Neural cell (in vitro differentiated cells): ENCODE measurements at regions not wholly inside any gene's neighbourhood (a gene's known extent, or its start where the extent isn't known, plus 50 kb on each side); places are given as distances from the start of the nearest gene placed in this dataset.

Experiments used
- H2AFZ ChIP-seq: fragments of 200-600, 300-800 bp; sonication (generic), shearing (Covaris generic); 2 replicates; pipeline ENCODE4 v1.6.0; 2014; ENCODE audit warnings: low read depth, mild to moderate bottlenecking, antibody characterized with exemption, low read length, moderate library complexity
- H3F3A ChIP-seq: fragments of 200-600 bp; shearing (Covaris generic); 2 replicates; pipeline ENCODE4 v1.6.1; 2016; ENCODE audit warnings: mild to moderate bottlenecking, moderate library complexity, mixed read lengths, antibody characterized with exemption, low read length; ENCODE audit not compliant: insufficient read depth, poor library complexity, severe bottlenecking
- H3K27ac ChIP-seq: fragments of 200-600, 300-800 bp; sonication (generic), shearing (Covaris generic); 2 replicates; pipeline ENCODE4 v1.5.1; 2014; ENCODE audit warnings: mild to moderate bottlenecking, low read length, moderate library complexity
- H3K27me3 ChIP-seq: fragments of 300-800, 200-600 bp; sonication (generic), shearing (Covaris generic); 2 replicates; pipeline ENCODE4 v1.6.0; 2014; ENCODE audit warnings: mild to moderate bottlenecking, low read depth, low read length, moderate library complexity; ENCODE audit not compliant: insufficient read depth
- H3K36me3 ChIP-seq: fragments of 300-800, 200-600 bp; sonication (generic), shearing (Covaris generic); 2 replicates; pipeline ENCODE4 v1.5.1; 2014; ENCODE audit warnings: mild to moderate bottlenecking, antibody characterized with exemption, low read length, moderate library complexity; ENCODE audit not compliant: insufficient read depth
- H3K4me2 ChIP-seq: fragments of 300-800, 200-600 bp; sonication (generic), shearing (Covaris generic); 2 replicates; pipeline ENCODE4 v1.6.0; 2014; ENCODE audit warnings: mild to moderate bottlenecking, low read length
- H3K4me3 ChIP-seq: fragments of 300-800, 200-600 bp; sonication (generic), shearing (Covaris generic); 2 replicates; pipeline ENCODE4 v1.5.1; 2014; ENCODE audit warnings: mild to moderate bottlenecking, low read length, moderate library complexity
- H3K79me2 ChIP-seq: fragments of 200-600 bp; shearing (Covaris generic); replicated peaks from 2 replicates; pipeline ENCODE4 v1.6.0; 2014; ENCODE audit warnings: mild to moderate bottlenecking, low read length, moderate library complexity; ENCODE audit not compliant: insufficient read depth
- H3K9ac ChIP-seq: fragments of 300-800, 200-600 bp; sonication (generic), shearing (Covaris generic); 2 replicates; pipeline ENCODE4 v1.6.1; 2016; ENCODE audit warnings: mild to moderate bottlenecking, low read length, mixed read lengths
- H3K9me2 ChIP-seq: fragments of 200-600 bp; shearing (Covaris generic); 2 replicates; pipeline ENCODE4 v1.6.1; 2016; ENCODE audit warnings: mild to moderate bottlenecking, low read length, mixed read lengths; ENCODE audit not compliant: insufficient read depth
- H3K9me3 ChIP-seq: fragments of 200-600, 300-800 bp; sonication (generic), shearing (Covaris generic); 2 replicates; pipeline ENCODE4 v1.6.1; 2016; ENCODE audit warnings: mild to moderate bottlenecking, mixed run types, low read length, moderate library complexity, mixed read lengths
- H4K20me1 ChIP-seq: fragments of 200-600 bp; shearing (Covaris generic); 2 replicates; pipeline ENCODE4 v1.6.1; 2016; ENCODE audit warnings: mild to moderate bottlenecking, mixed run types; ENCODE audit not compliant: insufficient read depth
- EP300 ChIP-seq: fragments of 450-650 bp; conservative IDR thresholded peaks from 2 replicates; pipeline ENCODE4 v1.6.1; 2014; ENCODE audit warnings: antibody characterized with exemption, mild to moderate bottlenecking, moderate library complexity; ENCODE audit not compliant: poor library complexity, severe bottlenecking
- EZH2 ChIP-seq: fragments of 200-600, 300-800 bp; shearing (Covaris generic), sonication (generic); IDR thresholded peaks from 2 replicates; pipeline ENCODE4 v1.6.1; 2014; ENCODE audit warnings: antibody characterized with exemption, low read length, borderline replicate concordance, mild to moderate bottlenecking; ENCODE audit not compliant: insufficient read depth, poor library complexity, severe bottlenecking
- MXI1 ChIP-seq: fragments of 450-650 bp; conservative IDR thresholded peaks from 2 replicates; pipeline ENCODE4 v1.6.1; 2014; ENCODE audit warnings: antibody characterized with exemption, mild to moderate bottlenecking; ENCODE audit not compliant: poor library complexity, severe bottlenecking
- POLR2AphosphoS5 ChIP-seq: IDR thresholded peaks from 2 replicates; pipeline ENCODE4 v1.6.1; 2012
- RAD21 ChIP-seq: fragments of 450-650 bp; conservative IDR thresholded peaks from 2 replicates; pipeline ENCODE4 v1.6.1; 2014; ENCODE audit warnings: antibody characterized with exemption, mild to moderate bottlenecking, moderate library complexity
- SMC3 ChIP-seq: fragments of 450-650 bp; conservative IDR thresholded peaks from 2 replicates; pipeline ENCODE4 v1.6.1; 2014; ENCODE audit warnings: antibody characterized with exemption, mild to moderate bottlenecking, moderate library complexity; ENCODE audit not compliant: poor library complexity
- TAF1 ChIP-seq: IDR thresholded peaks from 2 replicates; pipeline ENCODE4 v1.6.1; 2012; ENCODE audit warnings: low read depth
- TF ChIP-seq, protein P1 (sequence below): fragments of 450-650 bp; IDR thresholded peaks from 2 replicates; pipeline ENCODE4 v1.5.1; 2014; ENCODE audit warnings: antibody characterized with exemption, mild to moderate bottlenecking, moderate library complexity; ENCODE audit not compliant: poor library complexity, severe bottlenecking
- TF ChIP-seq, protein P2 (sequence below): IDR thresholded peaks from 2 replicates; pipeline ENCODE4 v1.6.1; 2012; ENCODE audit warnings: borderline replicate concordance

DNA sequence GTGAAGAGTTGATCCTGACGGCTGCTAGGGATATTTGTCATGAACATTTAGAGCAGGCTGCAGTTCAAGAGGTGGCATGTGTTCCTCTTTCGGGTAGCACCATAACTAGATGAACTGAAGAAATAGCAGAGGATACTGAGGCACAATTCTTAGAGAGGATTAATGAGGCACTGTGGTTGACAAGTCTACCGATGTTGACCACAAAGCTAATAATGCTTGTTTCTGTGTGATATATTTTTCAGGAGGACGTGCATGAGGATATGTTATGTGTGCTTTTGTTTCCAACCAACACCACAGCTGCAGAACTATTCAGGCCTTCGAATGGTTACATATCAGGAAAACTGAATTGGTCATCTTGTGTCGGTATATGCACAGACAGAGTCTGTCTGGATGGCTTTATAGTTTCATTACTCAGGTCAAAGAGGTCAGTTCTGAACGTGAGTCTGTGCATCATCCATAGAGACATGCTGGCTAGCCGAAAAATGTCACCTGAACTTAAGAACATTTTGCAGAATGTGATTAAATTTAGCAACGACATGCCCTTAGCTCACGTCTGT, 210.1 kb upstream of the IRS2 start:
- no peaks in the 10 kb centered on the region for H3K9me2 ChIP-seq
- no peak overlapping the region for H3K4me2 ChIP-seq
- no peaks in the 10 kb centered on the region for H3K27me3 ChIP-seq
- H3K79me2 ChIP-seq, result no peaks in the 10 kb centered on the region
- no peaks in the 10 kb centered on the region for H4K20me1 ChIP-seq
- H3K4me3 ChIP-seq, result no peak overlapping the region
- TF ChIP-seq RAD21, result no peak
- no peak for TF ChIP-seq SMC3
- TF ChIP-seq, protein P1, sequence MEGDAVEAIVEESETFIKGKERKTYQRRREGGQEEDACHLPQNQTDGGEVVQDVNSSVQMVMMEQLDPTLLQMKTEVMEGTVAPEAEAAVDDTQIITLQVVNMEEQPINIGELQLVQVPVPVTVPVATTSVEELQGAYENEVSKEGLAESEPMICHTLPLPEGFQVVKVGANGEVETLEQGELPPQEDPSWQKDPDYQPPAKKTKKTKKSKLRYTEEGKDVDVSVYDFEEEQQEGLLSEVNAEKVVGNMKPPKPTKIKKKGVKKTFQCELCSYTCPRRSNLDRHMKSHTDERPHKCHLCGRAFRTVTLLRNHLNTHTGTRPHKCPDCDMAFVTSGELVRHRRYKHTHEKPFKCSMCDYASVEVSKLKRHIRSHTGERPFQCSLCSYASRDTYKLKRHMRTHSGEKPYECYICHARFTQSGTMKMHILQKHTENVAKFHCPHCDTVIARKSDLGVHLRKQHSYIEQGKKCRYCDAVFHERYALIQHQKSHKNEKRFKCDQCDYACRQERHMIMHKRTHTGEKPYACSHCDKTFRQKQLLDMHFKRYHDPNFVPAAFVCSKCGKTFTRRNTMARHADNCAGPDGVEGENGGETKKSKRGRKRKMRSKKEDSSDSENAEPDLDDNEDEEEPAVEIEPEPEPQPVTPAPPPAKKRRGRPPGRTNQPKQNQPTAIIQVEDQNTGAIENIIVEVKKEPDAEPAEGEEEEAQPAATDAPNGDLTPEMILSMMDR, result no peak
- H3K36me3 ChIP-seq, result no peaks in the 10 kb centered on the region
- H3F3A ChIP-seq, result peaks cover 6% of the 10 kb centered on the region
- H3K27ac ChIP-seq, result no peak overlapping the region
- H2AFZ ChIP-seq, result no peak overlapping the region
- H3K9me3 ChIP-seq, result no peaks in the 10 kb centered on the region
- H3K9ac ChIP-seq, result no peak overlapping the region

GRCh38 chr13:109995578-109995977, 209.2 kb upstream of the IRS2 start:
- no peaks in the 10 kb centered on the region for H3K9me2 ChIP-seq

More at GRCh38 chr13:109995578-109995977, 209.2 kb upstream of the IRS2 start:
- H4K20me1 ChIP-seq, result no peaks in the 10 kb centered on the region
- H3K4me2 ChIP-seq, result no peak overlapping the region
- H3K79me2 ChIP-seq, result no peaks in the 10 kb centered on the region
- H3K9ac ChIP-seq, result no peak overlapping the region
- H3K9me3 ChIP-seq, result no peaks in the 10 kb centered on the region
- no peak overlapping the region for H3K27ac ChIP-seq
- no peak overlapping the region for H2AFZ ChIP-seq
- H3K36me3 ChIP-seq, result no peaks in the 10 kb centered on the region
- TF ChIP-seq POLR2AphosphoS5 (no peak), TAF1 (no peak), MXI1 (no peak), EP300 (no peak), EZH2 (no peak), SMC3 (no peak), RAD21 (no peak)
- TF ChIP-seq, protein P1, result no peak
- TF ChIP-seq, protein P2, sequence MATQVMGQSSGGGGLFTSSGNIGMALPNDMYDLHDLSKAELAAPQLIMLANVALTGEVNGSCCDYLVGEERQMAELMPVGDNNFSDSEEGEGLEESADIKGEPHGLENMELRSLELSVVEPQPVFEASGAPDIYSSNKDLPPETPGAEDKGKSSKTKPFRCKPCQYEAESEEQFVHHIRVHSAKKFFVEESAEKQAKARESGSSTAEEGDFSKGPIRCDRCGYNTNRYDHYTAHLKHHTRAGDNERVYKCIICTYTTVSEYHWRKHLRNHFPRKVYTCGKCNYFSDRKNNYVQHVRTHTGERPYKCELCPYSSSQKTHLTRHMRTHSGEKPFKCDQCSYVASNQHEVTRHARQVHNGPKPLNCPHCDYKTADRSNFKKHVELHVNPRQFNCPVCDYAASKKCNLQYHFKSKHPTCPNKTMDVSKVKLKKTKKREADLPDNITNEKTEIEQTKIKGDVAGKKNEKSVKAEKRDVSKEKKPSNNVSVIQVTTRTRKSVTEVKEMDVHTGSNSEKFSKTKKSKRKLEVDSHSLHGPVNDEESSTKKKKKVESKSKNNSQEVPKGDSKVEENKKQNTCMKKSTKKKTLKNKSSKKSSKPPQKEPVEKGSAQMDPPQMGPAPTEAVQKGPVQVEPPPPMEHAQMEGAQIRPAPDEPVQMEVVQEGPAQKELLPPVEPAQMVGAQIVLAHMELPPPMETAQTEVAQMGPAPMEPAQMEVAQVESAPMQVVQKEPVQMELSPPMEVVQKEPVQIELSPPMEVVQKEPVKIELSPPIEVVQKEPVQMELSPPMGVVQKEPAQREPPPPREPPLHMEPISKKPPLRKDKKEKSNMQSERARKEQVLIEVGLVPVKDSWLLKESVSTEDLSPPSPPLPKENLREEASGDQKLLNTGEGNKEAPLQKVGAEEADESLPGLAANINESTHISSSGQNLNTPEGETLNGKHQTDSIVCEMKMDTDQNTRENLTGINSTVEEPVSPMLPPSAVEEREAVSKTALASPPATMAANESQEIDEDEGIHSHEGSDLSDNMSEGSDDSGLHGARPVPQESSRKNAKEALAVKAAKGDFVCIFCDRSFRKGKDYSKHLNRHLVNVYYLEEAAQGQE, result no peak
- H3F3A ChIP-seq, result no peaks in the 10 kb centered on the region
- H3K4me3 ChIP-seq, result no peak overlapping the region
- no peaks in the 10 kb centered on the region for H3K27me3 ChIP-seq
